SHP77 treated with DMSO at 0.1 percent for 48 hours (cell line): ENCODE measurements at regions not wholly inside any gene's neighbourhood (a gene's known extent, or its start where the extent isn't known, plus 50 kb on each side); places are given as distances from the start of the nearest gene placed in this dataset.

Experiments
- DNase-seq: peaks from one replicate; lab custom pipeline; 2025; lab: John Stamatoyannopoulos, UW

DNA sequence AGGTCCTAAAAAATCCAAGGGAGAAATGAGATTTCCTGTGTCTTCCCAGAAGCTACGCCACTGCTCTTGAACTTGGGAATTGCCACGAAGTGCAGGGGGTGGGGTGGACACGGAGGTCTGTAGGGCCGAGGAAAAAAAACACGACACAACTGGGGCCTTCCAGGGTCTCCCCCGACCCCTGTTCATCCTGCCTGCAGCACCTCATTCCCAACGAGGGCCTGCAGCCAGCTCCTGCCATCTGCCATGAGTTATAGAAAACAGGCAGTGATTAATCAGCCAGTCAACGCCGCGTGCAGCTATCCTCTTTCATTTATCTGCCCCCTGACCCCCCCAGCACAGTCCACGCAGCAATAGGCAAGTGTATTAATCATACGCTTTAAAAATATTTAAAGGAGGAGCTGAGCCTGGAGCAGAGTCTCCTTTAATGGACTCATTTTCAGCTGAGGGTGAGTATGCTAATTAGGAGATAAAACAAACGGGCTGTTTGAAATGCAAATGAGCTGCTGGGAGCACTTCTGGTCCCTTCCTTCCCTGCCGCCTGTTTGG is 209.9 kb downstream of the TFCP2L1 start:
- no peak for DNase-seq

DNA sequence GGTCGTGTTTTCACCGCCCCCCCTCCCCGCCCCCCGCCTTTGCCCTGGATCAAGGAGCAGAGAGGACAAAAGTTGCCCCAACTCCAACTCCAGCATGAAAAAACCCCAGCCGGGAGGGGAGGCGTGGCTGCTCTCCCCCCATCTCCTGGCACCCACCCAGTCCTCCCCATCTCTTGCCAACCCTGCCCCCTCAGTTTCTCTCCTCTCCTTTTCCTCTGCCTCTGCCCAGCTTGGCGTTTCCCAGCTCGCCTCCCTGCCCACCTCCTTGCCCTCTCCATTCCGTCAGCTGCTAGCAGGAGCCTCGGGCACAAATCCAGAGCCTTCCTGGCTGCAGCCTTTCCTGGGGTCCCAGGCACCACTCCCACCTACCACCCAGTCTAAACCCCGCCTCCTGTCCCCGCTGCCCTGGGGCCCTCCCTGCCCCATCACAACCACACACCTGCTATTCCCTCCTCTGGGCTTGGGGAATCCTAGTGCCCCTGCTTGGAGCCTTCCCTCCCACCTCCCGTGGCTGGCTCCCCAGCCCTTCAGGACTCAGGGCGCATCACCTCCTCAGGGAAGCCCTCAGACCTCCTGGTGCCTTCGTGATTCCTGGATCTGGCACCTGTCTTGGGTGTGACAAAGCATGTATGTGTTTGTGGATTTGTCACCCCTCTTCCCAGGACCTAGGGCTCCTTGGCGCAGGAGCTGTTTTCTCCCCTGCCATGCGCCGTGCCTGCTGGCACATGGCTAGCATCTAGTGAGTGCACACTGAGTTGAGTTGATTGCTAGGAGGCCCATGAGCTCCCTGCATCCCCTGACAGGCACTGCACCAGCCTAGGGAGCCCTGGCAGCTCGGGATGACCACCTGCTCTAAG is 209.1 kb downstream of the TFCP2L1 start:
- DNase-seq = no peak

DNA sequence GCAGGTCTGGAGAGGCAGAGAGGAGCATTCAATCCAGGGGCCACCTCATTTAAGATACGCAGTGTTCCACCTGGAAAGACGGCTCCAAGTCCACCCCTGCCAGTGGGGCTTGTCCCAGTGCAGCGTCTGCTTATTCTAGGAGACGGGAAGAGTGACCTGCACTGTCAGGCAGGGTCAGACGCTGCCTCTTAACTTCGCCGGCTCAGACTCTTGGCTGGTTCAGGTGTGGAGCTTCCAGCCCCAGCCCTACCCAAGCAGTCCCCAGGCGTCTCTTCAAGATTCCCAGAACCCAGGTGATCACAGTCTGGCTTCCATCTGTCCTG is 208.5 kb downstream of the TFCP2L1 start:
- DNase-seq = no peak

DNA sequence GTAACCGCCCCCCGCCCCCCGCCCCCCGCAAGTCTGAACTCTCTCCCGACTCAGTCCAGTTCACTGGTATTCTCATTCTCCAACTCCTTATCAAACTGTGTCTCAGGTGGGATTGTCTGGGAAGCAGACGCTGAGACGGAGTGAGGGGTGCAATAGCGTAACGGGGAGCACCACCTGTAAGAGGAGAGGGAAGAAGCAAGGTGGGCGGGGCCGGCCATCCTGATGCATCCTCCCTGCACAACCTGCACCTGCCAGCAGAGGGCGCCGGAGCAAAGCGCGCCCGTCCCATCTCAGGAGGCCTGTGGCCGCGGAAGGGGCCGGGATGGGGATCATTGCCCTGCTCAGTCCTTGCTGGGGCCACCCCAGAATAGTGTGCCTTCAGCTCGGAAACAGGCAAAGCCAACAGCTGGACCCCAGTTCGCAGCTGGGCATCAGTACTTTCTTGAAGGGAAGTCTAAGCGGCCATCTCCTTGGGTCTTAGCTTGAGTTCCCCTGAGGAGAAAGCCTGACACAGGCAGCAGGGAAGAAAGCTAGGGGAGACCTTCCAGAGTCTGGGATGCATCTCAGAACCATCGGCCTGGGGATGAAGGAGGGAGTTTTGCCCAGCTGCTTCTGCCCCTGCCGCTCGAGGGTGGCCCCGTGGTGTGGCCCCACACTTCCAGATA is 208.0 kb downstream of the TFCP2L1 start:
- DNase-seq = no peak

DNA sequence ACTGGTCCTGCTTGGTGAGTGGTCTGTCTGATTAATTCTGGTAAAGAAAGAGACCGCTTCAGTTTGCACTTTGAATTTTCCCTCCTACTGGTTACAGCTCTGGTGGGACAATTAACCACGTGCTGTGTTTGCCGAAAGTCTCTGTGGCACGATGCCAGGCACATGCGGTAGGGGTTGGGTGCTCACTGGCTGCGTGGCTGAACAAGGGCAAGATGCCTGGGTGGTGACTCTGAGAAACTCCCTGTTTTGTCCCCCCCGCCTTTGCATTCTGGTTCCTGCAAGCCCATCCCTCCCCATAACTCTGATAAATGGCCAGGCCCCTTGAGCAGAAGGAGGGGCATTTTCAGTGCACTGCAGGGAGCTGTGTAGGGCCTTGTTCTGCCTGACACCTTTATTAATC is 206.1 kb downstream of the TFCP2L1 start:
- DNase-seq = no peak

DNA sequence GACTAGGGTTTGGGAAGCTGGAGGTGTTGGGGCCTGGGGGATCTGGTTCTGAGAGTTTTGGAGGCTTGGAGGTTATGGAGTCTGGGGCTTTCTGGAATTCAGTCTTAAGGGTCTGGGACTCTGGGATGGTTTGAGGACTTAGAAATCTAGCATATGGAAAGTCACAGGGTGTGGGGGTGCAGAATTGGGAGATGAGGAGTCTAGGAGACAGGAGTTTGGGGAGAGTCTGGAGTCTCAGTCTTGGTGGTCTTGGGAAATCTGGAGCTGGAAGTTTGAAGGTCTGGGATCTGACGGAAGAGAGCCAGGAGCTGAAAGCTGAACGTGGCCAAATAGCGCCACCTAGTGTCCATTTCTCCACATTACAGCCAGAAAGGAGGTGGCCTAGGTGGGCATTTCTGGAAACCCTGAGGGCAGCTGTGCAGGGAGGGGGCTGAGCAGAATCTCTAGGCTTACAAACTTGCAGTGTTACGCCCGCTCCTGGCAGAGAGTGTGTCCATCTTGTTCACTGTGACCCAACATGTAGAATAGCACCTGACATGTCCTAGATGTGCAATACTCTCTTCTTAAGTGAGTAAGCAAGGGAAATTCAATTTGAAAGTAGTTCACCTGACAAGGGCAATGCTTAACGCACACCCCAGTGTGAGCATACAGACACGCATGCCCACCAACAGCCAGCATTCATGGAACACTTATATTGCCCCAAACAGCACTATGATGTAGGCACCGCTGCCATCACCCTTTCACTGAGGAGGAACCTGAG is 204.8 kb downstream of the TFCP2L1 start:
- peak; percentile 23 for DNase-seq

DNA sequence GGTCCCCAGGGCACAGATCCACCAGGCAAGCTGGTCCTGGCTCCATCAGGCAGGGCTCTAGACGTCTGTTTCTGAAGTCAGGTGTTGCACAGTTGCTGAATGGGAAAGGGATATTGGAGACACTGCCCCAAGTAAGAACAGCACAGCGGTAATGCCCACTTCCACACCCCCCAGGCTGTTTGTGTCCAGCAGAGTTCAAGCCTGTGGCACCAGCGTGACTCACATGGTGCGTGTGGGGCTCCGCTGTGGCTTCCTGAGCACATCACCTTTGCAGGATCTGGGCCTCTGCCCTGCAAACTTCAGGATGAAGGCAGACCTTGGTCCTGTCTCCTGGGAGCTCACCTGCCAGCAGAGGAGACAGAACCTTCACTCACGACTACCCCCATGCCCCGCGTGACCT is 203.3 kb downstream of the TFCP2L1 start:
- DNase-seq = no peak

DNA sequence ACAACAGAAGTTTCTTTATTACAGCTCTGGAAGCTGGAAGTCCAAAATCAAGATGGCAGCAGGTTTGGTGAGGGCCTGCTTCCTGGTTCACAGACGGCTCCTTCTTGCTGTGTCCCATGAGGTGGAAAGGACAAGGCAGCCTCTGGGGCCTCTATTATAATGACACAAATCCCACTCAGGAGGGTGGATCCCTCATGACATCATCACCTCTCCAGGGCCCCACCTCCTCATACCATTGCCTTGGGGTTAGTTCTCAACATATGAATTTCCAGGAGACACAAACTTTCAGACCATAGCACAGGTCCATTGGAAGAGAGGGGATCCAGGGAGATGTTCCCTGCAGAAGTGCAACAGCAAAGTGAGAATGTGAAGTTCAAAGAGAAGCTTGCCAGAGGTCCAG is 202.8 kb downstream of the TFCP2L1 start:
- no peak for DNase-seq

DNA sequence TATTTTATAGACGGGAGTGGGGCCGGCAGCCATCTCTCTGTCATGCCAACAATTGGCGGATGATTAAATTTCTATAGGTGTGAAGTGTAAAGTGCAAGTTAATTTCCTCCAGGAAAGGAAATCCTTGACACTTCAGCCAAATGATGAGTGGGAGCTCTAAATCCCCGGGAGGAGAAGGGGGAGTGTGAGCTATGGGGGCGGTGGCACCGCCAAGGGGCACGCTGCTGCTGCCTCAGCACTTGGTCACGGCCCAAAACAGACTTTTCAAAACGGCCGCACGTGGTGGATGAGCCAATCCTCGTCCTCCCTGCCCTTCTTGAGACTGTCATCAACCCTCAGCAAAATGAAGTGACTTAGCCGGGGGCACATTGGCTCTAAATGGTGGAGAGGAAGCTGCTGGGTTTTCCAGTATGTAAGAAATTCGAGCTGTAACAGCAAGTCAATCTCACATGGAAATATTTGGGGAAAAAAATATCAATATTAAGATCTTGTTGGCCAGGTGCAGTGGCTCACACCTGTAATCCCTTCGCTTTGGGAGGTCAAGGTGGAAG is 200.8 kb downstream of the TFCP2L1 start:
- DNase-seq = no peak

DNA sequence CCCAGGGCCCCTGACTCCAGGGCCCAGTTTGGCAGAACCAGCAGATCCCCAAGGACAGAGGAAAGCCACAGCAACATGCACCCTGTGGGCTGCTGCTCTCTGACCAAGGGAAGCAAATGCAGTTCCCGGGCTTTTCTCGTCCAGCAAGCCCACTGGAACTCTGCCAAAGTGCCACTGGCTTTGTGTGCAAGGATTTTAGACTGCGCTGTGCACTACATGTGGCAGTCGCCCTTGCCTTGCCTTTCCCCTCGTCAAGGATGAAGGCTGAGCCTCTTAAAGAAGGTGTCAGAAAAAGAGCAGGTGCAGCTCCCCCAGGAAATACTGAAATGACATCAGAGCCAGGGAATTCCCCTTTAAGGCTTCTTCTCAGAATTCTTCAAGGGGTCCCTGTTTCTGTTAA is 199.2 kb downstream of the TFCP2L1 start:
- DNase-seq = no peak

DNA sequence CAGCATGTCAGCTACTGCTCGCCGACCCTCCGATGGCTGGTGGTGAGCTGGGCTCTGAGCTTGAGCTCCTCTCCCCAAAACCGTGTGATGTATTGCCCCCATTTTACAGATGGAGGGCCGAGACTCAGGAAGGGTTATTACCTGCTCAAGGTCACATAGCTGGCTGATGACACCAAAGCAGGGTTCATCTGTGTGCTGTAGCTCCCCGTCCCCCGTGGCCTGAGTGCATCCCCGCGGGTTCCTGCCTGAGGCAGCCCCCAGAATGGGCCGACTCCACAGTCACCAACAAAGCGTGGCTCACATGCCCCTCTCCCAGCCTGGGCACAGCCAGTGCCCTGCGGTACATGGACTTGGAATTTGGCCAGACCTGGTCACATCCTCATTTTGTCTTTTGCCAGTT is 198.6 kb downstream of the TFCP2L1 start:
- no peak for DNase-seq

DNA sequence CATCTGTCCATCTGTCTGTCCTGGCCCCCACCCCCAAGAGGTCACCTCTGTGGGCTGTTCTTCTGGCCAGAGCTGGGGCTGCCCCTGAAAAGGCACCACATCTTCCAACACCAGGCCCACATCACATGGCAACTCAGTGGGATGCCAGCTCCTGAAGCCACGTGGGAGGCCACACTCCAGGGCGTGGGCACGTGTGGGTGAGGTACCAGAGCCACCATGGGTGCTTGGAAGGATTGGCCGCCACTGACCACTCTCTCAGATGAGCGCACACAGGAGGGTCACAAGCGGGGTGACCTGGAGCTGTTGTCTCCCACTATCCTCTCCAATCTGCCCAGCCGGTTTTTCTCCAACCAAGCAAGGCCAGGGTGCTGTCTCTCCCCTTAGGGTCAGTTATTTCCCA is 197.9 kb downstream of the TFCP2L1 start:
- no peak for DNase-seq

DNA sequence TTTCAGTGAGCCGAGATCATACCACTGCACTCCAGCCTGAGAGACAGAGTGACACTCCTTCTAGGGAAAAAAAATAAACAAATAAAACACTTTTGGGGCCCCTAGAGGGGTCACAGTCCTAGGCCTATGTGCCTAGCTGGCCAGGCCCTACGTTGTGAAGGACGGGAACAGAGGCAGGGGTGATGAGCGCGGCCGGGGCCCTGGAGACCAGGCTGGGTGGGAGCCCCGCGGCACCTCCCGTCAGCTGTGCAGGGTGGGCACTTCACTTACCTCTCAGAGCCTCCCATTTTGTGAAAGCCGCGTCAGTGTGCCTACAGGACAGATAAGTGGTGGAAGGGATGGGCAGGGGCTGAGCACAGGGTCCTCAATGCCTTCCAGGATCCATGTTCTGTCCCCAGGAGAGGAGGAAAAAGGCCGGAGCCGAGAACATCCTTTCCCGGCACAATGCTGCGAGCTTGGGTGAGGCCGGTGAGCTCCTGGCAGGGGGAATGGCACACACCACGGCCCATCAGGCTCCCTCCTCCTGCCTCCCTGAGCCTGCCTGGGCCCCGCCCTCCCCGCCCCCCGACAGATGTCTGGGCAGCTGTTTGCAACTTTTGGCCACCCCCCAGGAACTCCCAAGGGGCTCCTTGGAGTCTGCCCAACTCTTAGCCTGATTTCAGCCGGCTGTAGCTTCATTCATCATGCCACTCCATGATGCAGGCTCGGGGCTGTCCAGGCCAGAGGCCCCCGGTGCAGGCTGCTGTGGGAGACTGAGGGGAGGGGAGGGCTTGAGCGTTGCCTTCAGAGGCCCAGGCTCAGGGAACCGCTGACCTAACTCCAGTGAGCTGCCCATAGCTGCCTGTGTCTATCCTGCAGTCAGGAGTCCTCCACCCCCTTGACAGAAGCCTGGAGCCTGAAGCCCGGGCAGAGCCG is 196.5 kb downstream of the TFCP2L1 start:
- no peak for DNase-seq

DNA sequence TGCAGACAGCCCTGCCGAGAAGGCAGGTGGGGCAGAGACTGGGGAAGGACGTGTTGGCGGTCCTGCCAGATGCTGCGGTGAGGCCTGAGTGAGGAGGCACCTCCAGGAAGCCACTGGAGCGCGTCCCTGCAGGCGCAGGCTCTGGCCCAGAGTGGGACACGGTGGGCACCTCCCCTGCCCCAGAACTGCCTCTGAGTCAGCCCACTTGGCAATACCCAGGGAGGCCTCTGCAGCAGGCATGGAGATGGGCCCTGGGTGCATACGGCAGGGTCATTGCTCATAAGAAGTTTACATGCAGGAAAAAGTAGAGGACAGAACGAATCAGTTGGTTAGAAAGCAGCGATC is 195.9 kb downstream of the TFCP2L1 start:
- no peak for DNase-seq

DNA sequence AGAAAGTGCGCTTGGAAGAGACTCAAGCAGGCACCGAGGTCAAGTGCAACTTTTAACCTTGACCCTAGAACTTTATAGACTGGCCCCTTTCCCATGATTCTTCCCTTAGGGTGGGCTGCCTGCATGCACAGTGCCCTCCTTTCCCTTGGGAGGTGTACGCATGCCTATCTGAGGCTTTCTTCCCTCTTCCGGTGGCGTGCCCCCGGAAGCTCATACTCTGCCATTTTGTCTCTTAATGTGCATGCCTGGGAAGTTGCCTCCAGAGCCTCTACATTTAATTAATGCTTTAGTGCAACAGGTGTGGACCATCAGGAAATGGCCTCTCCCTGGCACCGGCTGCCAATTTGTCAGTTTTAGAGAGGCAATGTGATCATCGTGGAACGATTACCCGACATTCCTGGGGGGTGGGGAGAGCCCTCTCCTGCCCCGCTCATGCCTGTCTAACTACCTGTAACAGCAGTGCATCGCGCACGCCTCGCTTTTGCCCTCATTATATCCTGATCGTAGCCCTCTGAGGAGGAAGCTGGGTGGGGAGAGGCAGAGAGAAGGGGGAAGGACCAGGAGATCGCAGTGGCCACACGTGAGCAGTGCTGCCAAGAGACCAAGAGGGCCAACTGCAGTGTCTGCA is 194.8 kb downstream of the TFCP2L1 start:
- DNase-seq = no peak

DNA sequence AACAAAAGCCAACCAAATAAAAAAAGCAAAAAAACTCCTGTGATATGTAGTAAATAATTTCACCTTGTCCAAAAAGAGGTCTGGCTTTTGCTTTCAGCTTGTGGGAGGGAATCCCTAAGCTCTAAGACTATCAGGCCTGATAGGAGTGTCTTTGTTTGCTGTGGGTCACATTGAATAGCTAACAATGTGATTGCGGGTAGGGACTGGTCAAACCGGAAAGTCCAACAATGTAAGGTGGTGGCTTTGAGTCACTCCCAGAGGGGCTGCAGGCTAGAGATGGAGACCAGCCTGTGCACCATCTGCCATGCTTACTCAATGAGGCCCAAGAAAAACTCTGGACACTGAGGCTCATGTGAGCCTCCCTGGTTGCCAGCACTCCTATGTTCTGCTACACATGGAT is 192.9 kb downstream of the TFCP2L1 start:
- DNase-seq = no peak

DNA sequence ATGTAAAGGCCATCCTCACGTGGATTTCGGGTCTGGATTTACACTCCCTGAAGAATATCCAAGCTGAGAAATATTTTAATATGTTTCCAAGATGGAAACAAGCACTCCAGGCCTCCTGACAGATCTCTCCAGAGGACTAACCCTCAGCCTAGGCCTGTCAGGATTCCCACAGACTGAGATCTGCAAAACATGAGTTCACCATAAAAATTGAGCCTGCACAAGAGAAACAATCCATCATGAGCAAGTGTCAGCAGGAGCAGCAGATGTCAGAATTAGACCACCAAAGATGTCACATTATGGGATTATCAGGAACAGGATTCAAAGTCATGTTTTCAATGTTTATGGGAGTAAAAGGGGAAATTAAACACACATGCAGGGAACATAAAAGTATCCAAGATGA is 191.3 kb downstream of the TFCP2L1 start:
- no peak for DNase-seq

DNA sequence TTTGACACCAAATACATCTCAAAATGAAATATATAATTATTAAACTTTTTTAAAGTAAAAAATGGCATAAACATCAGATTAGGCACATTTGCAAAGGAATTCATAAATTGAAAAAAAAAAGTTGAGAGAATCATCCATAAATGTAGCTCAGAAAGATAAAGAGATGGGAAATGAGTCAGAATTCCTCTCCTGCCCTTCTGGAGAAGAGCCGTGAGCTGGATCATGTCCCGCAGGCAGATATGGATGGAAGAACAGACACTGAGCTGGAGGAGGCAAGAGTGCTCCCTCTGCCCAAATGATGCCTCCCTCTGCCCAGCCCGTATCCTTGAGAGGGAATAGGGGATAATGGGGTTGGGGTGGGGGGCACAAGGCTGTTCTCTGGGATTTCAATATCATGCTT is 190.9 kb downstream of the TFCP2L1 start:
- DNase-seq = no peak

DNA sequence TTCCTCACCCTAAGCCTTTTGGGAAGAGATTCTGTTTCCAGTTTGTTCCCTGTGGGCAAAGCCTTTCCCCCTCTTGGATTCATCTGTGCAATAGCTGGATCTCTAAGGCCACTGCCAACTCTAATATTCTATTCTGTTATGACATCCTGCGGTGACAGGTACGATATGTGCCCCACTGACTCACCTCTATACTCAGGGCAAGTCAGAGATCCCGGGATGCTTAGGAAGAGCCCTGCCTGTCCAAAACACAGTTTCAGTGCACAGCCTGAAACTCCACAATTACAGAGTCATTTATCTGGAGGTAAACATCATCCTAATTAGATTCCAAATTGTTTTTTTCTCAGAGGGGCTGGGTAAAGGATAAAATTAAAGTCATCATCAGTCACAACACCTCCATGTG is 190.2 kb downstream of the TFCP2L1 start:
- no peak for DNase-seq

DNA sequence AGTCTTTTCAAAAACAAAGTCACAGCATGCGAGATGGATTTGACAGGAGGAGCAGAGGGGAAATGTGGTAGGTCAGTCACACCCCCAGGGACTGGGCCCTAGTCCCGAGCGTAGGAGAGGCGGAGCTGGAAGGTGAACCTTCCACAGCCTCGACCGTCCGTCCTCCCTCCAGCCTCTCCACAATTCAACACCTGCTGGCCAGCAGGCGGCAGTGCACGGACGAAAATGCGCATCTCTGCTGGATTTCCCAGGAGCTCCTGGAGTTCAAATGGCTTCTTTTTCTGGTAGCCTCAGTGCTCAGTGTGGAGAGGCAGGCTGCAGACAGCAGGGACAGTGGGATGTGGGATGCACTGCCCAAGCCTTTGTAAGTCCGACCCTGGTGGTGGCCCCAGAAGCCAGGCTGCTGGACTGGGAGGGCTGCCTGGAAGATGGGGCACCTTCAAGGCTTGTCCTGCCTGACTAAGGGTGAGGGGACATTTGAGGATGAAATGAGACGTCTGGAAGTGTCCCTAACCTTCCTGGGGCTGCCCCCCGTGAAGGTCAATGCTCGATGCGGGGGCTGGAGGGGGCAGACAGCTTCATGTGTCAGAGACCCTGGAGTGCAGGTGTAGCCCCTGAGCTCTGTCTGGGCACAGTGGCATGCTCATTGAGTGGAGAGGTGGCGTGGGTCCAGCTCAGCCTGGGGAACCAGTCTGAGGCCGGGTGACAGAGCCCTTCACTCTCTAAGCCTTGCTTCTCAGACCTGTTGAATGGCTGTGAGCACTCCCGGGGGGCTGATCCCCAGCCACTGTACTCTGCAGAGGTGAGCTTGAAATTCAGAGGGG is 189.5 kb downstream of the TFCP2L1 start:
- DNase-seq = peak; percentile 32
